Right atrium auricular region (tissue), 2 donors: ENCODE measurements at regions not wholly inside any gene's neighbourhood (a gene's known extent, or its start where the extent isn't known, plus 50 kb on each side); places are given as distances from the start of the nearest gene placed in this dataset.

ENCODE experiments used
- DNase-seq: peaks from one replicate; pipeline ENCODE4 v3.0.0-alpha.2; 2019; ENCODE audit warnings: low spot score
- H3K27ac ChIP-seq, 2 donors: fragments of 200-600 bp; sonication (generic); 1 replicate in 1 of 2; 2 replicates in 1 of 2; pipeline ENCODE4 v1.5.1; 2016 to 2019
- H3K27me3 ChIP-seq, 2 donors: fragments of 200-600 bp; sonication (generic); one replicate each; pipeline versions ENCODE4 v1.5.1 to v1.6.0; 2017 to 2019
- H3K36me3 ChIP-seq: fragments of 200-600 bp; sonication (generic); one replicate; pipeline ENCODE4 v1.5.1; 2016
- H3K4me1 ChIP-seq, 2 donors: fragments of 200-600 bp; sonication (generic); one replicate each; pipeline versions ENCODE4 v1.5.1 to v1.6.0; 2017 to 2019
- H3K4me3 ChIP-seq, 2 donors: fragments of 200-600 bp; sonication (generic); 1 replicate in 1 of 2; 2 replicates in 1 of 2; pipeline ENCODE4 v1.5.1; 2017 to 2019; ENCODE audit warnings: mild to moderate bottlenecking in 1 of 2, moderate library complexity in 1 of 2
- H3K9me3 ChIP-seq, 2 donors: fragments of 200-600 bp; sonication (generic); one replicate each; pipeline ENCODE4 v1.5.1; 2019
- TF ChIP-seq, protein P1 (sequence below), 2 donors: fragments of 200-600 bp; sonication (generic); IDR thresholded peaks; one replicate each; pipeline ENCODE4 v1.5.1; 2019; ENCODE audit warnings: antibody characterized with exemption in 2 of 2

DNA sequence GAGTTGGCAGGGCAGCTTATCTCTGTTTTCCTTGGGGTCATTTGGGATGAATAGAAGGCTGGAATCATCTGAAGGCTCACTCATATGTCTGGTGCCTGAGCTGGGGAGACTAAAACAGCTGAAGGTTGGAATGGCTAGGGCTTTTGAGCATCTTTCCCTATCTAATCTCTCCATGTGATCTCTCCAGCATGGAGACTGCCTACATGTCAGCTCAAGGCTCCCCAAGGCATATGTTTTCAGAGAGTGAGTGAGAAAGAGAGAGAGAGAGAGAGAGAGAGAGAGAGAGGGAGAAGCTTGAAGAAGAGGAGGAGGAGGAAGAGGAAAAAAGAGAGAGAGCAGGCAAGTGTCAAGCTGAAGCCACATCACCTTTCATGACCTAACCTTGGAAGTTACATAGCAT lies 143.4 kb downstream of the EBLN2 start:
- no peaks in the 10 kb centered on the region for H3K36me3 ChIP-seq
- TF ChIP-seq, protein P1, sequence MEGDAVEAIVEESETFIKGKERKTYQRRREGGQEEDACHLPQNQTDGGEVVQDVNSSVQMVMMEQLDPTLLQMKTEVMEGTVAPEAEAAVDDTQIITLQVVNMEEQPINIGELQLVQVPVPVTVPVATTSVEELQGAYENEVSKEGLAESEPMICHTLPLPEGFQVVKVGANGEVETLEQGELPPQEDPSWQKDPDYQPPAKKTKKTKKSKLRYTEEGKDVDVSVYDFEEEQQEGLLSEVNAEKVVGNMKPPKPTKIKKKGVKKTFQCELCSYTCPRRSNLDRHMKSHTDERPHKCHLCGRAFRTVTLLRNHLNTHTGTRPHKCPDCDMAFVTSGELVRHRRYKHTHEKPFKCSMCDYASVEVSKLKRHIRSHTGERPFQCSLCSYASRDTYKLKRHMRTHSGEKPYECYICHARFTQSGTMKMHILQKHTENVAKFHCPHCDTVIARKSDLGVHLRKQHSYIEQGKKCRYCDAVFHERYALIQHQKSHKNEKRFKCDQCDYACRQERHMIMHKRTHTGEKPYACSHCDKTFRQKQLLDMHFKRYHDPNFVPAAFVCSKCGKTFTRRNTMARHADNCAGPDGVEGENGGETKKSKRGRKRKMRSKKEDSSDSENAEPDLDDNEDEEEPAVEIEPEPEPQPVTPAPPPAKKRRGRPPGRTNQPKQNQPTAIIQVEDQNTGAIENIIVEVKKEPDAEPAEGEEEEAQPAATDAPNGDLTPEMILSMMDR (IDR thresholded peaks at IDR 0.05): no peak
- no peak for DNase-seq
- peaks cover 0 to 5% of the 10 kb centered on the region in 2 donors for H3K4me1 ChIP-seq
- H3K27me3 ChIP-seq: no peaks in the 10 kb centered on the region
- no peak overlapping the region for H3K4me3 ChIP-seq
- no peaks in the 10 kb centered on the region for H3K9me3 ChIP-seq
- H3K27ac ChIP-seq: no peak overlapping the region

DNA sequence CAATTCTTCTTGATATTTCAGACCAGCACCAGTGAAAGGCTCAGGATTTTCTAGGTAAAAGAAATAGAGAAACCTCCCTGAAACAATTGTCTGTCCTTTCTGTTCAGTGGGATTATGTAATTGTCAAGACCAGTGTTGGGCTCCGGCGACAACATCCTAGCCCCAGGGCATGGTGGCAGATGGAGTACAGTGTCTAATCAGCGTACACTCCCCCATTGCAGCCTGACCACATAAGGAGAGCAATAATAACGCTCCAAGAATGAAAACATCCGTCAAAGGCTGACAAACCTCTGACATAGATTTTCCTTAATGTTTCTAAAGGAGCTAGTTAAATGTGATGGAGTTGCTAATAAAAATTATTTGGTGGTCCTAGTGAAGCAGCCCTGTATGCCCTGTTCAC lies 144.6 kb downstream of the EBLN2 start:
- Histone ChIP-seq H3K27me3 (no peaks in the 10 kb centered on the region), H3K4me3 (no peak overlapping the region), H3K9me3 (no peaks in the 10 kb centered on the region), H3K27ac (no peak overlapping the region), H3K4me1 (peaks cover 0 to 5% of the 10 kb centered on the region in 2 donors), H3K36me3 (no peaks in the 10 kb centered on the region)
- TF ChIP-seq, protein P1 (IDR thresholded peaks at IDR 0.05): no peak
- no peak for DNase-seq

DNA sequence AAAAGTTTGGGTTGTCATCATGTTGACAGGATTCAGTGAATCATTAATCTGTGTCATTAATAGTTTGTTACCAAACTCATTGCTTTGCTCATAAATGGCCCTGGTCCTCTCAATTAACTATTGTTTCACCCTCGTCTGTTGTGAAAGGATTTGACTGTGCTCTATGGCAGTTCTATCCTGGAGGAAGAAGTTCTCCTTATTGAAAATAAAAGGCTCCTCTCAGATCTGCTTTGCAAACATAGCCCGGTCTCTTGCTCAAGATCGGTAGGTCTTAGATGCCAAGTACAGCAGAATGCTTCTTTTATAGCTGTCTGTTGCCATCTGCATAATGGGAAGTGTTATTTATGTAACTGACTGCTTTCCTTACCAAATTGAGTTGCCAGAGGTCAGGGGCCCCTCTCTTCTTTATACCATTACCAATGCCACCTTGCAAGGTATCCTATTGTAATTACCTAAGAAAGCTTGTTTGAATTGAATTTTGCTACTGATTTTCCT lies 146.5 kb downstream of the EBLN2 start:
- H3K27ac ChIP-seq: no peak overlapping the region
- H3K9me3 ChIP-seq: no peaks in the 10 kb centered on the region
- TF ChIP-seq, protein P1 (IDR thresholded peaks at IDR 0.05): no peak
- H3K36me3 ChIP-seq: no peaks in the 10 kb centered on the region
- H3K27me3 ChIP-seq: no peaks in the 10 kb centered on the region
- no peak overlapping the region for H3K4me3 ChIP-seq
- DNase-seq: no peak
- no peaks in the 10 kb centered on the region for H3K4me1 ChIP-seq

DNA sequence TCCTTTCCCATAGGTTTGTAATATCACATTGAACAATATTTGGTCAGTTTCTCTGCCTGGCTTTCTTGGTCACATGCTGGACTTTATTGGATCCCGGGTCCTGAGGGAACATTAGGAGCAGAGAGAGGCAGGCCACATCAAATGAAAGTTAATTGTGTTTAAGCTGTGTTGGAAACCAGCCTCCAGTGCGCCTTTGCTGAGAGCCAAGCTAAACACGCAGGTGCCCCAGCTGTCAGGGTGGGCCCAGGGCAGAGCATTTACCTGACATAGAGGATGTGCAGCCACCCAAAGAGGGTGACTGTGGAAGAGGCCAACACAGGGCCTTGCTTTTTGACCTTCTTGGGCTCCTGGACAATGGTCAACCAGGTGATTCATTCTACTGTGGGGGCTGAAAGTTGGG lies 149.3 kb downstream of the EBLN2 start:
- DNase-seq: no peak
- Histone ChIP-seq H3K27me3 (no peaks in the 10 kb centered on the region), H3K9me3 (no peaks in the 10 kb centered on the region), H3K27ac (no peak overlapping the region), H3K4me3 (no peak overlapping the region), H3K36me3 (no peaks in the 10 kb centered on the region), H3K4me1 (no peaks in the 10 kb centered on the region)
- TF ChIP-seq, protein P1 (IDR thresholded peaks at IDR 0.05): no peak

DNA sequence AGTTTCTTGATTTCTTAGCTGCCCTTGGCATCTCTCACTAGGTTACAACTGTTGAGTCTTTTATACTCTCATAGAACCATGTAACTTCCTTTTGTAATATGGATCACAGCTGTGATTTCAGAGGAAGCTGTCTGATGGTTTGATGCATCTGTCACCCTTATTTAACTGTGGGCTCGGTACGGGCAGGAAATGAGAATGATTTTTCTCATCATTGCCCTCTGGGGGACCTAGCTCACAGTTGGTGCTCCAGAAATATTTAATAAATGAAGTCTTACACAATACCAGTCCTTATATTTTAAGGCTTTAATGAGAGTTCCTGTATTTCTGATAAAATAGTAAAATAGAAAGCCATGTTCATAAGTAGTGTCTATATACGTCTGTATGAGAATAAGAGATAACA lies 151.2 kb downstream of the EBLN2 start:
- no peaks in the 10 kb centered on the region for H3K4me1 ChIP-seq
- no peak for DNase-seq
- H3K9me3 ChIP-seq: no peaks in the 10 kb centered on the region
- H3K4me3 ChIP-seq: no peak overlapping the region
- no peaks in the 10 kb centered on the region for H3K36me3 ChIP-seq
- no peak overlapping the region for H3K27ac ChIP-seq
- H3K27me3 ChIP-seq: no peaks in the 10 kb centered on the region
- TF ChIP-seq, protein P1 (IDR thresholded peaks at IDR 0.05): no peak

DNA sequence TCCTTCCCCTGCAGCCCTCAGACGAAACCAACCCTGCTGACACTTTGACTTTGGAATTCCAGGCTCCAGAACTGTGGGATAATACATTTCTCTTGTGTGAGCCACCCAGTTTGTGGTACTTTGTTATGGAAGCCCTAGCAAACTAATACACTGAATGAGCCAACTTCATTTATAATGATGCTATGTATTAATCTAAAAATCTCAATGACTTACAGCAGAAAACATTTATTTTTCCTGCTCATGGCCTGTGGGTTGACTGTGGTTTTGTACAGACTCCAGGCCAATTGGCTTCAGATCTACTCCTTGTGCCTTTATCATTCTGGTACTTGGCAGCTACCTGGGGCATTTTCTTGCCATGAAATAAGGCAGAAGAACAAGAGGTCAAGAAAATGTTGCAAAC lies 152.4 kb downstream of the EBLN2 start:
- no peak overlapping the region for H3K4me3 ChIP-seq
- H3K36me3 ChIP-seq: no peaks in the 10 kb centered on the region
- H3K27me3 ChIP-seq: no peaks in the 10 kb centered on the region
- H3K9me3 ChIP-seq: no peaks in the 10 kb centered on the region
- no peaks in the 10 kb centered on the region for H3K4me1 ChIP-seq
- H3K27ac ChIP-seq: no peak overlapping the region
- TF ChIP-seq, protein P1 (IDR thresholded peaks at IDR 0.05): no peak
- no peak for DNase-seq
